Type B pancreatic cell (in vitro differentiated cells): ENCODE measurements at regions not wholly inside any gene's neighbourhood (a gene's known extent, or its start where the extent isn't known, plus 50 kb on each side); places are given as distances from the start of the nearest gene placed in this dataset.

Experiments used
- DNase-seq: peaks from one replicate; pipeline ENCODE4 v3.0.0; 2021; ENCODE audit warnings: mixed read lengths; ENCODE audit not compliant: unreplicated experiment; ENCODE audit errors: extremely low spot score
- H3K27ac Mint-ChIP-seq: 2 replicates; pipeline ENCODE4 v1.8.0; 2021; ENCODE audit warnings: mild to moderate bottlenecking, mixed read lengths
- H3K27me3 Mint-ChIP-seq: 2 replicates; pipeline ENCODE4 v1.8.0; 2021; ENCODE audit warnings: mixed read lengths
- H3K36me3 Mint-ChIP-seq: 2 replicates; pipeline ENCODE4 v1.8.0; 2021; ENCODE audit warnings: mixed read lengths
- H3K4me1 Mint-ChIP-seq: one replicate; pipeline ENCODE4 v1.8.0; 2021; ENCODE audit warnings: mixed read lengths; ENCODE audit not compliant: unreplicated experiment
- H3K4me3 Mint-ChIP-seq: 2 replicates; pipeline ENCODE4 v1.8.0; 2021; ENCODE audit warnings: mild to moderate bottlenecking, mixed read lengths
- H3K9me3 Mint-ChIP-seq: 2 replicates; pipeline ENCODE4 v1.8.0; 2021; ENCODE audit warnings: mixed read lengths
- CTCF ChIP-seq: fragments of 200-600 bp; sonication (generic); conservative IDR thresholded peaks from 2 replicates; pipeline ENCODE4 v1.5.0; 2021; ENCODE audit warnings: antibody characterized with exemption, mild to moderate bottlenecking

- peaks cover 9% of the 10 kb centered on the region for H3K27me3 Mint-ChIP-seq
- H3K4me3 Mint-ChIP-seq: no peak overlapping the region
- TF ChIP-seq CTCF: no peak
- DNase-seq: no peak
- no peaks in the 10 kb centered on the region for H3K9me3 Mint-ChIP-seq
- peaks cover 13% of the 10 kb centered on the region for H3K4me1 Mint-ChIP-seq
- H3K27ac Mint-ChIP-seq: no peak overlapping the region
- no peaks in the 10 kb centered on the region for H3K36me3 Mint-ChIP-seq
Measured at GRCh38 chr3:62961874-62962556, 86.8 kb upstream of the CADPS start.

DNA sequence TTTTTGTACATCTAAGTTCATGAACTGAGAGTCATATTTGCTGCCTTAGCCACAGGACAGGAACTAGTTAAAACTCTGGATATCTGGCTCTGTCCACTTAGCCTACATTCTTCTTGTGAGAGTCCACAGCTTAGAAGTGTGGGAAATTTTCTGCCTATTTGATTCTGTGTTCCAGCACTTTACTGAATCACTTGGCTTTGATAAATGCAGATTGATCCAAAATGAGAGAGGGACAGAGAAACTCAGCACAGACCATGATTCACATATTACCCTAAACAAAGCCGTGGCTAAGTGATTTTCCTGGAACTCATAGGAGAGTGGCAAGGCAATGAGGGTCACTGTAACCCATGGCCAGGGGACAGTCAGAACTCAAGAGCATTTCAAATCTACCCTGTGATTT lies 87.5 kb upstream of the CADPS start:
- no peaks in the 10 kb centered on the region for H3K9me3 Mint-ChIP-seq
- H3K4me1 Mint-ChIP-seq: peaks cover 13% of the 10 kb centered on the region
- no peaks in the 10 kb centered on the region for H3K36me3 Mint-ChIP-seq
- no peak for TF ChIP-seq CTCF
- peaks cover 9% of the 10 kb centered on the region for H3K27me3 Mint-ChIP-seq
- no peak for DNase-seq
- H3K4me3 Mint-ChIP-seq: no peak overlapping the region
- H3K27ac Mint-ChIP-seq: no peak overlapping the region

DNA sequence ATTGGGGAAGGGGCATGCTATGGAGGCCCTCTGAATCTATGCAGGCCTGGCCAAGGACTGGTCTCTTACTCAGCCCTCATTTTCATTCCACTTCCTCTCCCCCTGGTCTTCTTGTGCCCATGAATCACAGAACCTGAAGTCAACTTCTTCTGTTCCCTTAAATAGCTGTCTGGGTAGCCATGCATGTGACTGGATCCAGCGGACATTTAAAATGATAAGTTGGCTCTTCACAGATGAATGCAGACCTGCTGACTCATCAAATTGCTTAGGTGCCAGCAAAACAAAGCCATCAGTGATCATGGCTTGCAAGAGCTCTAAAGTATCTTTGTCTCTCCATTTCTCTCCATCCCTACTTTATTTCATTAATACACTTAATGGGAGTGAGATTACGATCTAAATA lies 90.1 kb upstream of the CADPS start:
- peaks cover 13% of the 10 kb centered on the region for H3K4me1 Mint-ChIP-seq
- no peak for TF ChIP-seq CTCF
- no peak for DNase-seq

DNA sequence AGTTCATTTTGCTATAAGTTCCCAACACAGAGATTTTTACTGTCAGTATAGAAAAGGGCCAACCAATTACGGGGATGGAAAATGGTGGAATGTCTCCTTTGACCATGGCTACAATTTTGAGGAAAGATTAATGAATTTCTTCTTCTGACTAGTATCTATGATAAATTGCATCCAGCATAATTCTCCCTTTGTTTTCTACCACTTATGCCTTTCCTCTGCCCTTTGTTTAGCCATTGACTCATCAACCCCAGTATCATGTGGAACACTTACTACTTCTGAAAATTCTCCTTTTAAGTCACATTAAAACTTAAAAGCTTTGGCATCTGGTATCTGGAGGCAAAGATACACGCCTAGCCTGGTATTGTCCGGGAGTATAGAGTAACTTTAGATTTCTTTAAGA lies 92.9 kb upstream of the CADPS start:
- Mint-ChIP-seq H3K27ac (no peak overlapping the region), H3K9me3 (no peaks in the 10 kb centered on the region), H3K27me3 (no peaks in the 10 kb centered on the region), H3K4me3 (no peak overlapping the region), H3K4me1 (peaks cover 7% of the 10 kb centered on the region), H3K36me3 (no peaks in the 10 kb centered on the region)
- DNase-seq: no peak
- TF ChIP-seq CTCF: no peak

More for the DNA sequence above, 90.1 kb upstream of the CADPS start:
- Mint-ChIP-seq H3K27me3 (peaks cover 5% of the 10 kb centered on the region), H3K36me3 (no peaks in the 10 kb centered on the region), H3K27ac (no peak overlapping the region), H3K9me3 (no peaks in the 10 kb centered on the region), H3K4me3 (no peak overlapping the region)

- H3K4me3 Mint-ChIP-seq: no peak overlapping the region
- peaks cover under 1% of the 10 kb centered on the region for H3K4me1 Mint-ChIP-seq
- no peak for TF ChIP-seq CTCF
- no peak overlapping the region for H3K27ac Mint-ChIP-seq
- no peaks in the 10 kb centered on the region for H3K36me3 Mint-ChIP-seq
- H3K27me3 Mint-ChIP-seq: peaks cover 3% of the 10 kb centered on the region
- H3K9me3 Mint-ChIP-seq: no peaks in the 10 kb centered on the region
- DNase-seq: no peak
Measured at GRCh38 chr3:62970648-62971047, 95.4 kb upstream of the CADPS start.
